Right atrium auricular region (tissue), 2 donors: ENCODE measurements at regions not wholly inside any gene's neighbourhood (a gene's known extent, or its start where the extent isn't known, plus 50 kb on each side); places are given as distances from the start of the nearest gene placed in this dataset.

Experiments
- DNase-seq: peaks from one replicate; pipeline ENCODE4 v3.0.0-alpha.2; 2019; ENCODE audit warnings: low spot score
- H3K27ac ChIP-seq, 2 donors: fragments of 200-600 bp; sonication (generic); 1 replicate in 1 of 2; 2 replicates in 1 of 2; pipeline ENCODE4 v1.5.1; 2016 to 2019
- H3K27me3 ChIP-seq, 2 donors: fragments of 200-600 bp; sonication (generic); one replicate each; pipeline versions ENCODE4 v1.5.1 to v1.6.0; 2017 to 2019
- H3K36me3 ChIP-seq: fragments of 200-600 bp; sonication (generic); one replicate; pipeline ENCODE4 v1.5.1; 2016
- H3K4me1 ChIP-seq, 2 donors: fragments of 200-600 bp; sonication (generic); one replicate each; pipeline versions ENCODE4 v1.5.1 to v1.6.0; 2017 to 2019
- H3K4me3 ChIP-seq, 2 donors: fragments of 200-600 bp; sonication (generic); 1 replicate in 1 of 2; 2 replicates in 1 of 2; pipeline ENCODE4 v1.5.1; 2017 to 2019; ENCODE audit warnings: mild to moderate bottlenecking in 1 of 2, moderate library complexity in 1 of 2
- H3K9me3 ChIP-seq, 2 donors: fragments of 200-600 bp; sonication (generic); one replicate each; pipeline ENCODE4 v1.5.1; 2019
- CTCF ChIP-seq, 2 donors: fragments of 200-600 bp; sonication (generic); IDR thresholded peaks; one replicate each; pipeline ENCODE4 v1.5.1; 2019; ENCODE audit warnings: antibody characterized with exemption in 2 of 2

GRCh38 chr7:32158076-32158475, 87.9 kb upstream of the PDE1C start:
- DNase-seq = no peak
- no peaks in the 10 kb centered on the region for H3K36me3 ChIP-seq
- no peaks in the 10 kb centered on the region for H3K9me3 ChIP-seq
- TF ChIP-seq CTCF (IDR thresholded peaks at IDR 0.05) = no peak
- no peak overlapping the region for H3K4me3 ChIP-seq
- peak overlapping the region; percentile 14 to 77 for H3K27ac ChIP-seq
- no peaks in the 10 kb centered on the region for H3K27me3 ChIP-seq
- H3K4me1 ChIP-seq = peaks cover 0 to 53% of the 10 kb centered on the region in 2 donors

- no peak for TF ChIP-seq CTCF (IDR thresholded peaks at IDR 0.05)
- peaks cover 0 to 52% of the 10 kb centered on the region in 2 donors for H3K4me1 ChIP-seq
- no peaks in the 10 kb centered on the region for H3K36me3 ChIP-seq
- no peaks in the 10 kb centered on the region for H3K9me3 ChIP-seq
- DNase-seq = no peak
- H3K4me3 ChIP-seq = no peak overlapping the region
- no peaks in the 10 kb centered on the region for H3K27me3 ChIP-seq
- peak overlapping the region; percentile 37 to 71 for H3K27ac ChIP-seq
Measured at GRCh38 chr7:32155712-32156111, 85.5 kb upstream of the PDE1C start.

- Histone ChIP-seq H3K36me3 (no peaks in the 10 kb centered on the region), H3K27ac (peak overlapping the region; percentile 37 to 71), H3K4me1 (peaks cover 0 to 57% of the 10 kb centered on the region in 2 donors), H3K27me3 (no peaks in the 10 kb centered on the region), H3K9me3 (no peaks in the 10 kb centered on the region), H3K4me3 (no peak overlapping the region)
- peak; percentile 64 for DNase-seq
- no peak for TF ChIP-seq CTCF (IDR thresholded peaks at IDR 0.05)
Measured at GRCh38 chr7:32154797-32155196, 84.6 kb upstream of the PDE1C start.

GRCh38 chr7:32153006-32153405, 82.8 kb upstream of the PDE1C start:
- peak overlapping the region; percentile 34 to 71 for H3K27ac ChIP-seq
- H3K27me3 ChIP-seq = no peaks in the 10 kb centered on the region
- TF ChIP-seq CTCF (IDR thresholded peaks at IDR 0.05) = no peak
- H3K4me3 ChIP-seq = no peak overlapping the region
- H3K36me3 ChIP-seq = no peaks in the 10 kb centered on the region
- H3K9me3 ChIP-seq = no peaks in the 10 kb centered on the region
- H3K4me1 ChIP-seq = peaks cover 0 to 51% of the 10 kb centered on the region in 2 donors
- no peak for DNase-seq

- no peaks in the 10 kb centered on the region for H3K27me3 ChIP-seq
- peaks cover 0 to 51% of the 10 kb centered on the region in 2 donors for H3K4me1 ChIP-seq
- no peak overlapping the region for H3K4me3 ChIP-seq
- DNase-seq = no peak
- no peaks in the 10 kb centered on the region for H3K36me3 ChIP-seq
- no peak for TF ChIP-seq CTCF (IDR thresholded peaks at IDR 0.05)
- peak overlapping the region; percentile 29 to 71 for H3K27ac ChIP-seq
- H3K9me3 ChIP-seq = no peaks in the 10 kb centered on the region
Measured at GRCh38 chr7:32152576-32152975, 82.4 kb upstream of the PDE1C start.

- H3K9me3 ChIP-seq = no peaks in the 10 kb centered on the region
- TF ChIP-seq CTCF (IDR thresholded peaks at IDR 0.05) = no peak
- H3K27me3 ChIP-seq = no peaks in the 10 kb centered on the region
- no peaks in the 10 kb centered on the region for H3K36me3 ChIP-seq
- no peak for DNase-seq
- H3K4me1 ChIP-seq = peaks cover 0 to 42% of the 10 kb centered on the region in 2 donors
- peak overlapping the region in 1 of 2 donors; percentile 61 for H3K27ac ChIP-seq
- H3K4me3 ChIP-seq = no peak overlapping the region
Measured at GRCh38 chr7:32150589-32150988, 80.4 kb upstream of the PDE1C start.
